GM12878 (cell line): ENCODE measurements at regions not wholly inside any gene's neighbourhood (a gene's known extent, or its start where the extent isn't known, plus 50 kb on each side); places are given as distances from the start of the nearest gene placed in this dataset.

Source experiments
- ATAC-seq: fragments of 200-7000 bp; cut with Tn5 transposase; 3 replicates; pipeline ENCODE4 v1.9.1; 2020; ENCODE audit warnings: mild to moderate bottlenecking, moderate library complexity
- BruUV-seq: library from RNA; stranded (reverse); fragments of 400-500 nt; replicated peaks from 2 replicates; lab custom pipeline; 2021; lab: Mats Ljungman, UMichigan
- CTCF ChIA-PET: fragments of 300-600 bp; sonication (Branson Sonifier 250); formaldehyde crosslinking; extraction: SDS; loops from one replicate; lab custom pipeline; 2021; ENCODE audit warnings: inconsistent platforms; lab: Yijun Ruan, JAX
- POLR2A ChIA-PET: fragments of 350-600 bp; formaldehyde crosslinking; extraction: SDS; loops from one replicate; lab custom pipeline; 2021; ENCODE audit warnings: inconsistent platforms; lab: Charles Lee
- RAD21 ChIA-PET: fragments of 300-600 bp; sonication (Branson Sonifier 250); formaldehyde crosslinking; loops from one replicate; lab custom pipeline; 2023; ENCODE audit warnings: antibody characterized with exemption; ENCODE audit not compliant: unreplicated experiment; lab: Charles Lee
- SMC1A ChIA-PET: fragments of 300-600 bp; sonication (Branson Sonifier 250); formaldehyde crosslinking; loops from one replicate; lab custom pipeline; 2023; ENCODE audit not compliant: unreplicated experiment, uncharacterized antibody; lab: Charles Lee
- DNase-seq: peaks from one replicate; pipeline ENCODE4 v3.0.0-alpha.2; 2011; ENCODE audit warnings: low read depth, low spot score
- FAIRE-seq: peaks from 3 replicates; lab custom pipeline; 2011; peaks lifted over from hg19 to GRCh38; lab: Jason Lieb, UNC
- H2AFZ ChIP-seq: 2 replicates; pipeline ENCODE4 v1.6.0; 2011; ENCODE audit warnings: low read depth, low read length, control low read depth; ENCODE audit not compliant: control insufficient read depth
- H3K27ac ChIP-seq: 2 replicates; pipeline ENCODE4 v1.5.1; 2011; ENCODE audit warnings: control low read depth; ENCODE audit not compliant: control insufficient read depth, insufficient read depth
- H3K27me3 ChIP-seq, 2 experiments: replicated peaks in 1 of 2; 2 replicates each; pipeline versions ENCODE4 v1.6.0 to v1.6.1; 2011; ENCODE audit warnings: low read length in 1 of 2; ENCODE audit not compliant: control insufficient read depth in 2 of 2, insufficient read depth in 2 of 2
- H3K36me3 ChIP-seq, 2 experiments: 2 replicates each; pipeline ENCODE4 v1.5.1; 2011; ENCODE audit warnings: low read length in 1 of 2; ENCODE audit not compliant: control insufficient read depth in 2 of 2, insufficient read depth in 2 of 2
- H3K4me1 ChIP-seq: 2 replicates; pipeline ENCODE4 v1.6.1; 2011; ENCODE audit warnings: mild to moderate bottlenecking, low read length, moderate library complexity, mixed read lengths; ENCODE audit not compliant: control insufficient read depth, insufficient read depth
- H3K4me2 ChIP-seq: 2 replicates; pipeline ENCODE4 v1.6.0; 2011; ENCODE audit warnings: control low read depth; ENCODE audit not compliant: control insufficient read depth, insufficient read depth
- H3K4me3 ChIP-seq: fragments of 200-600 bp; sonication (generic); 2 replicates; pipeline ENCODE4 v1.5.1; 2016
- H3K79me2 ChIP-seq: 2 replicates; pipeline ENCODE4 v1.6.0; 2011; ENCODE audit warnings: low read length; ENCODE audit not compliant: control insufficient read depth, insufficient read depth
- H3K9ac ChIP-seq: 2 replicates; pipeline ENCODE4 v1.8.0; 2011; ENCODE audit warnings: low read length, control low read depth, mixed read lengths; ENCODE audit not compliant: control insufficient read depth, insufficient read depth
- H3K9me3 ChIP-seq: replicated peaks from 3 replicates; pipeline ENCODE4 v1.5.1; 2011; ENCODE audit warnings: mild to moderate bottlenecking, low read length; ENCODE audit not compliant: control insufficient read depth, insufficient read depth
- H4K20me1 ChIP-seq: 2 replicates; pipeline ENCODE4 v1.6.0; 2011; ENCODE audit not compliant: control insufficient read depth, insufficient read depth
- CUX1 ChIP-seq: IDR thresholded peaks from 2 replicates; pipeline ENCODE4 v1.6.1; 2012; ENCODE audit warnings: improper control_type of control experiment, low read depth, low read length; ENCODE audit not compliant: insufficient replicate concordance
- POLR2A ChIP-seq: IDR thresholded peaks from 2 replicates; pipeline ENCODE4 v1.6.1; 2011; ENCODE audit warnings: low read depth, mild to moderate bottlenecking, low read length
- POLR2AphosphoS5 ChIP-seq: IDR thresholded peaks from 2 replicates; pipeline ENCODE4 v1.6.1; 2011; ENCODE audit warnings: mild to moderate bottlenecking, low read length, inconsistent platforms
- WGBS: methylation state at CpG from one replicate; pipeline ENCODE4 v1.1.6; 2016; ENCODE audit warnings: low lambda C conversion rate; ENCODE audit not compliant: insufficient replicate concordance, insufficient coverage; ENCODE audit errors: missing lambda C conversion rate; 5-methylcytosine and 5-hydroxymethylcytosine counted together
- in situ Hi-C: fragments of 300-500 bp; cut with MboI; formaldehyde crosslinking; loops from 9 replicates; pipeline ENCODE4 v1.14.3; 2018; ENCODE audit warnings: mixed read lengths
- intact Hi-C: fragments of 100-400 bp; cut with micrococcal nuclease; formaldehyde crosslinking; loops from one replicate; pipeline ENCODE4 v1.14.2; 2022; ENCODE audit not compliant: unreplicated experiment
- TF ChIP-seq, protein P1 (sequence below): fragments of 150-350 bp; IDR thresholded peaks from 2 replicates; pipeline ENCODE4 v1.6.1; 2014; ENCODE audit warnings: mild to moderate bottlenecking, low read depth, low read length

DNA sequence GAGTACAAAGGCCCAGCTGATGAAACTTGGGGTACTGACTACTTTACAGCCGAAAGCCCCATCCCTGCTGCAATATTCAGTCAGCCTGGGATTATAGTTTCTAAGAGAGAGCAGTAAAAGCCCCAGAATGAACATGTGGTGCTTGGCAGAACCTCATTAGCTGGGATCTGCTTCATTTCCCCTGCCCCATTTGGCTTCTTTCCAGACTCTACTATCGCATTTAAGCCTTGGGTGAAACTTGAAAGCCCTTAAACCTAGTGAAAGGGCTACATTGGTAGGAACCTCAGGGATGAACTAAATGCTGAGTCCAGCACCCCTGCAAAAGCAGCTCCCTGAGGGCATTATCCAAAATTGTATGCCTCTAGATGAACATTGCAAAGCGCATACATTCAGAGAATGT, 631.1 kb downstream of the ACTL7B start:
- Histone ChIP-seq H3K27ac (no peak overlapping the region), H3K27me3 (no peaks in the 10 kb centered on the region), H3K4me2 (no peak overlapping the region), H3K4me3 (no peak overlapping the region), H3K79me2 (no peaks in the 10 kb centered on the region), H3K4me1 (no peaks in the 10 kb centered on the region), H3K9me3 (no peaks in the 10 kb centered on the region), H3K9ac (no peak overlapping the region), H4K20me1 (no peaks in the 10 kb centered on the region), H2AFZ (no peak overlapping the region), H3K36me3 (no peaks in the 10 kb centered on the region)
- DNase-seq (no peak), ATAC-seq (no peak), FAIRE-seq (no peak)
- in situ Hi-C loops (no loop called here), intact Hi-C loops (no loop called here)
- TF ChIP-seq POLR2AphosphoS5 (no peak), POLR2A (no peak), CUX1 (no peak)
- TF ChIP-seq, protein P1, sequence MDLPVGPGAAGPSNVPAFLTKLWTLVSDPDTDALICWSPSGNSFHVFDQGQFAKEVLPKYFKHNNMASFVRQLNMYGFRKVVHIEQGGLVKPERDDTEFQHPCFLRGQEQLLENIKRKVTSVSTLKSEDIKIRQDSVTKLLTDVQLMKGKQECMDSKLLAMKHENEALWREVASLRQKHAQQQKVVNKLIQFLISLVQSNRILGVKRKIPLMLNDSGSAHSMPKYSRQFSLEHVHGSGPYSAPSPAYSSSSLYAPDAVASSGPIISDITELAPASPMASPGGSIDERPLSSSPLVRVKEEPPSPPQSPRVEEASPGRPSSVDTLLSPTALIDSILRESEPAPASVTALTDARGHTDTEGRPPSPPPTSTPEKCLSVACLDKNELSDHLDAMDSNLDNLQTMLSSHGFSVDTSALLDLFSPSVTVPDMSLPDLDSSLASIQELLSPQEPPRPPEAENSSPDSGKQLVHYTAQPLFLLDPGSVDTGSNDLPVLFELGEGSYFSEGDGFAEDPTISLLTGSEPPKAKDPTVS = no peak
- SMC1A ChIA-PET = no interaction called here
- RAD21 ChIA-PET = no interaction called here
- POLR2A ChIA-PET = no interaction called here
- BruUV-seq = no TSS peak
- CTCF ChIA-PET = interaction anchor here (0.7 kb wide), 1 partner anchor 56 kb away, joined by 3 read pairs; no protein-coding TSS in a partner anchor
- 42% methylated on average over 3 of the region's 3 CpGs for WGBS
